ENCODE measurements at regions not wholly inside any gene's neighbourhood (a gene's known extent, or its start where the extent isn't known, plus 50 kb on each side); places are given as distances from the start of the nearest gene placed in this dataset.

- in situ Hi-C loops (cut with HindIII; ENCODE audit: low pct_unique_long_range_greater_than_20kb, low sequenced_read_pairs) = no loop called here
- DNase-seq (ENCODE audit: low read depth) = no peak
Measured at GRCh38 chr6:14932485-14933182, 313.2 kb upstream of the JARID2 start.

GRCh38 chr6:14933183-14933544, 312.7 kb upstream of the JARID2 start:
- no peak for DNase-seq (ENCODE audit: low read depth)
- in situ Hi-C loops (cut with HindIII; ENCODE audit: low pct_unique_long_range_greater_than_20kb, low sequenced_read_pairs) = no loop called here

- in situ Hi-C loops (cut with HindIII; ENCODE audit: low pct_unique_long_range_greater_than_20kb, low sequenced_read_pairs) = no loop called here
- DNase-seq (ENCODE audit: low read depth) = no peak
Measured at GRCh38 chr6:14934013-14934412, 311.9 kb upstream of the JARID2 start.

- in situ Hi-C loops (cut with HindIII; ENCODE audit: low pct_unique_long_range_greater_than_20kb, low sequenced_read_pairs) = no loop called here
- DNase-seq (ENCODE audit: low read depth) = no peak
Measured at GRCh38 chr6:14934844-14935243, 311.0 kb upstream of the JARID2 start.

GRCh38 chr6:14936861-14937260, 309.0 kb upstream of the JARID2 start:
- no peak for DNase-seq (ENCODE audit: low read depth)

GRCh38 chr6:14943116-14943515, 302.8 kb upstream of the JARID2 start:
- no peak for DNase-seq (ENCODE audit: low read depth)
- in situ Hi-C loops (cut with HindIII; ENCODE audit: low pct_unique_long_range_greater_than_20kb, low sequenced_read_pairs) = no loop called here

More at GRCh38 chr6:14936861-14937260, 309.0 kb upstream of the JARID2 start:
- in situ Hi-C loops (cut with HindIII; ENCODE audit: low pct_unique_long_range_greater_than_20kb, low sequenced_read_pairs) = no loop called here

GRCh38 chr6:14944593-14944992, 301.3 kb upstream of the JARID2 start:
- in situ Hi-C loops (cut with HindIII; ENCODE audit: low pct_unique_long_range_greater_than_20kb, low sequenced_read_pairs) = no loop called here
- DNase-seq (ENCODE audit: low read depth) = no peak

- in situ Hi-C loops (cut with HindIII; ENCODE audit: low pct_unique_long_range_greater_than_20kb, low sequenced_read_pairs) = no loop called here
- DNase-seq (ENCODE audit: low read depth) = no peak
Measured at GRCh38 chr6:14945461-14946185, 300.2 kb upstream of the JARID2 start.

- no peak for DNase-seq (ENCODE audit: low read depth)
- in situ Hi-C loops (cut with HindIII; ENCODE audit: low pct_unique_long_range_greater_than_20kb, low sequenced_read_pairs) = no loop called here
Measured at GRCh38 chr6:14946753-14947152, 299.1 kb upstream of the JARID2 start.

GRCh38 chr6:14948586-14949245, 297.2 kb upstream of the JARID2 start:
- in situ Hi-C loops (cut with HindIII; ENCODE audit: low pct_unique_long_range_greater_than_20kb, low sequenced_read_pairs) = no loop called here
- DNase-seq (ENCODE audit: low read depth) = no peak

GRCh38 chr6:14950103-14950969, 295.5 kb upstream of the JARID2 start:
- DNase-seq (ENCODE audit: low read depth) = no peak
- in situ Hi-C loops (cut with HindIII; ENCODE audit: low pct_unique_long_range_greater_than_20kb, low sequenced_read_pairs) = no loop called here

GRCh38 chr6:14950970-14951276, 294.9 kb upstream of the JARID2 start:
- in situ Hi-C loops (cut with HindIII; ENCODE audit: low pct_unique_long_range_greater_than_20kb, low sequenced_read_pairs) = no loop called here
- no peak for DNase-seq (ENCODE audit: low read depth)

- DNase-seq (ENCODE audit: low read depth) = no peak
- in situ Hi-C loops (cut with HindIII; ENCODE audit: low pct_unique_long_range_greater_than_20kb, low sequenced_read_pairs) = no loop called here
Measured at GRCh38 chr6:14951704-14952103, 294.2 kb upstream of the JARID2 start.

- no peak for DNase-seq (ENCODE audit: low read depth)
- in situ Hi-C loops (cut with HindIII; ENCODE audit: low pct_unique_long_range_greater_than_20kb, low sequenced_read_pairs) = no loop called here
Measured at GRCh38 chr6:14953836-14954235, 292.0 kb upstream of the JARID2 start.

GRCh38 chr6:14957355-14958059, 288.4 kb upstream of the JARID2 start:
- no peak for DNase-seq (ENCODE audit: low read depth)
- in situ Hi-C loops (cut with HindIII; ENCODE audit: low pct_unique_long_range_greater_than_20kb, low sequenced_read_pairs) = no loop called here

- DNase-seq (ENCODE audit: low read depth) = no peak
- in situ Hi-C loops (cut with HindIII; ENCODE audit: low pct_unique_long_range_greater_than_20kb, low sequenced_read_pairs) = no loop called here
Measured at GRCh38 chr6:14959324-14959885, 286.5 kb upstream of the JARID2 start.

GRCh38 chr6:14964556-14965270, 281.2 kb upstream of the JARID2 start:
- in situ Hi-C loops (cut with HindIII; ENCODE audit: low pct_unique_long_range_greater_than_20kb, low sequenced_read_pairs) = no loop called here
- DNase-seq (ENCODE audit: low read depth) = no peak

All from Caki2 (cell line).